NCI-H2029 (cell line): ENCODE measurements at regions not wholly inside any gene's neighbourhood (a gene's known extent, or its start where the extent isn't known, plus 50 kb on each side); places are given as distances from the start of the nearest gene placed in this dataset.

Experiments
- DNase-seq: peaks from one replicate; lab custom pipeline; 2025; lab: John Stamatoyannopoulos, UW

- peak; percentile 35 for DNase-seq
These were observed 102.9 kb downstream of the CTTN start for GRCh38 chr11:70501051-70501901.

- DNase-seq, result no peak
These were observed 103.7 kb downstream of the CTTN start for GRCh38 chr11:70501933-70502540.

- peak; percentile 92 for DNase-seq
These were observed 104.5 kb downstream of the CTTN start for GRCh38 chr11:70502677-70503467.

GRCh38 chr11:70503468-70504221 lies 105.3 kb downstream of the CTTN start:
- DNase-seq, result peak; percentile 74

GRCh38 chr11:70504246-70505020 lies 106.1 kb downstream of the CTTN start:
- no peak for DNase-seq

- DNase-seq, result no peak
These were observed 107.0 kb downstream of the CTTN start for GRCh38 chr11:70505331-70505731.

GRCh38 chr11:70505761-70506657 lies 107.7 kb downstream of the CTTN start:
- no peak for DNase-seq

- DNase-seq, result no peak
These were observed 108.3 kb downstream of the CTTN start for GRCh38 chr11:70506658-70506970.

GRCh38 chr11:70506986-70507385 lies 108.7 kb downstream of the CTTN start:
- no peak for DNase-seq

- no peak for DNase-seq
These were observed 109.3 kb downstream of the CTTN start for GRCh38 chr11:70507466-70508230.

- no peak for DNase-seq
These were observed 109.8 kb downstream of the CTTN start for GRCh38 chr11:70508231-70508480.

- DNase-seq, result no peak
These were observed 111.1 kb downstream of the CTTN start for GRCh38 chr11:70509476-70509875.

- DNase-seq, result no peak
These were observed 111.8 kb downstream of the CTTN start for GRCh38 chr11:70510106-70510505.

- DNase-seq, result no peak
These were observed 112.2 kb downstream of the CTTN start for GRCh38 chr11:70510571-70510970.

GRCh38 chr11:70511345-70511744 lies 113.0 kb downstream of the CTTN start:
- DNase-seq, result no peak

GRCh38 chr11:70512716-70513115 lies 114.4 kb downstream of the CTTN start:
- DNase-seq, result no peak

- no peak for DNase-seq
These were observed 118.9 kb downstream of the CTTN start for GRCh38 chr11:70517203-70517602.

GRCh38 chr11:70517988-70518907 lies 119.9 kb downstream of the CTTN start:
- DNase-seq, result no peak

GRCh38 chr11:70519117-70519516 lies 120.8 kb downstream of the CTTN start:
- no peak for DNase-seq
